PC-3 (cell line): ENCODE measurements at regions not wholly inside any gene's neighbourhood (a gene's known extent, or its start where the extent isn't known, plus 50 kb on each side); places are given as distances from the start of the nearest gene placed in this dataset.

Experiments used
- EZH2 ChIP-seq: fragments of 300-600 bp; sonication (generic); IDR thresholded peaks from one replicate; pipeline ENCODE4 v1.6.1; 2017; ENCODE audit warnings: antibody characterized with exemption, mild to moderate bottlenecking, low read length; ENCODE audit not compliant: unreplicated experiment
- EZH2phosphoT487 ChIP-seq: fragments of 300-600 bp; sonication (generic); IDR thresholded peaks from 2 replicates; pipeline ENCODE4 v1.6.1; 2018; ENCODE audit warnings: mild to moderate bottlenecking, antibody characterized with exemption, low read length, borderline replicate concordance
- TF ChIP-seq, protein P1 (sequence below): fragments of 300-600 bp; sonication (generic); conservative IDR thresholded peaks from 2 replicates; pipeline ENCODE4 v1.5.1; 2017; ENCODE audit warnings: antibody characterized with exemption, low read depth, mild to moderate bottlenecking, low read length

GRCh38 chr2:226600184-226600583, 199.4 kb downstream of the IRS1 start:
- TF ChIP-seq, protein P1, sequence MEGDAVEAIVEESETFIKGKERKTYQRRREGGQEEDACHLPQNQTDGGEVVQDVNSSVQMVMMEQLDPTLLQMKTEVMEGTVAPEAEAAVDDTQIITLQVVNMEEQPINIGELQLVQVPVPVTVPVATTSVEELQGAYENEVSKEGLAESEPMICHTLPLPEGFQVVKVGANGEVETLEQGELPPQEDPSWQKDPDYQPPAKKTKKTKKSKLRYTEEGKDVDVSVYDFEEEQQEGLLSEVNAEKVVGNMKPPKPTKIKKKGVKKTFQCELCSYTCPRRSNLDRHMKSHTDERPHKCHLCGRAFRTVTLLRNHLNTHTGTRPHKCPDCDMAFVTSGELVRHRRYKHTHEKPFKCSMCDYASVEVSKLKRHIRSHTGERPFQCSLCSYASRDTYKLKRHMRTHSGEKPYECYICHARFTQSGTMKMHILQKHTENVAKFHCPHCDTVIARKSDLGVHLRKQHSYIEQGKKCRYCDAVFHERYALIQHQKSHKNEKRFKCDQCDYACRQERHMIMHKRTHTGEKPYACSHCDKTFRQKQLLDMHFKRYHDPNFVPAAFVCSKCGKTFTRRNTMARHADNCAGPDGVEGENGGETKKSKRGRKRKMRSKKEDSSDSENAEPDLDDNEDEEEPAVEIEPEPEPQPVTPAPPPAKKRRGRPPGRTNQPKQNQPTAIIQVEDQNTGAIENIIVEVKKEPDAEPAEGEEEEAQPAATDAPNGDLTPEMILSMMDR: no peak
- no peak for TF ChIP-seq EZH2
- no peak for TF ChIP-seq EZH2phosphoT487
